Activated T-cell treated with anti-CD3 and anti-CD28 coated beads, Interleukin-2, amount 50 U/mL, for 72 hours (primary cell): ENCODE measurements at regions not wholly inside any gene's neighbourhood (a gene's known extent, or its start where the extent isn't known, plus 50 kb on each side); places are given as distances from the start of the nearest gene placed in this dataset.
A peak's percentile ranks its signal among the peaks of the same experiment; 100 is the strongest.

Experiments used
- ATAC-seq, 2 donors: fragments of 150-1000 bp; cut with Tn5 transposase; replicated peaks in 1 of 2; 2 replicates each; pipeline ENCODE4 v1.10.0; 2021; ENCODE audit warnings: moderate library complexity in 2 of 2, mild to moderate bottlenecking in 1 of 2
- DNase-seq, 2 donors: peaks; one replicate each; pipeline ENCODE4 v3.0.0; 2021 to 2022; ENCODE audit warnings: mixed read lengths in 1 of 2
- H3K27ac Mint-ChIP-seq: one replicate; pipeline ENCODE4 v1.8.0; 2022; ENCODE audit warnings: mild to moderate bottlenecking, moderate library complexity, mixed read lengths
- H3K27me3 Mint-ChIP-seq: one replicate; pipeline ENCODE4 v1.8.0; 2022; ENCODE audit warnings: low read depth, mixed read lengths
- H3K36me3 Mint-ChIP-seq, 2 donors: one replicate each; pipeline ENCODE4 v1.8.0; 2022; ENCODE audit warnings: mixed read lengths in 2 of 2, mild to moderate bottlenecking in 1 of 2; ENCODE audit not compliant: insufficient read depth in 2 of 2
- H3K4me1 Mint-ChIP-seq: one replicate; pipeline ENCODE4 v1.8.0; 2022; ENCODE audit warnings: low read depth, mixed read lengths
- H3K4me3 Mint-ChIP-seq, 2 donors: one replicate each; pipeline ENCODE4 v1.8.0; 2022; ENCODE audit warnings: mild to moderate bottlenecking in 2 of 2, mixed read lengths in 2 of 2, moderate library complexity in 2 of 2
- H3K9me3 Mint-ChIP-seq, 2 donors: one replicate each; pipeline ENCODE4 v1.8.0; 2022; ENCODE audit warnings: mixed read lengths in 2 of 2

DNA sequence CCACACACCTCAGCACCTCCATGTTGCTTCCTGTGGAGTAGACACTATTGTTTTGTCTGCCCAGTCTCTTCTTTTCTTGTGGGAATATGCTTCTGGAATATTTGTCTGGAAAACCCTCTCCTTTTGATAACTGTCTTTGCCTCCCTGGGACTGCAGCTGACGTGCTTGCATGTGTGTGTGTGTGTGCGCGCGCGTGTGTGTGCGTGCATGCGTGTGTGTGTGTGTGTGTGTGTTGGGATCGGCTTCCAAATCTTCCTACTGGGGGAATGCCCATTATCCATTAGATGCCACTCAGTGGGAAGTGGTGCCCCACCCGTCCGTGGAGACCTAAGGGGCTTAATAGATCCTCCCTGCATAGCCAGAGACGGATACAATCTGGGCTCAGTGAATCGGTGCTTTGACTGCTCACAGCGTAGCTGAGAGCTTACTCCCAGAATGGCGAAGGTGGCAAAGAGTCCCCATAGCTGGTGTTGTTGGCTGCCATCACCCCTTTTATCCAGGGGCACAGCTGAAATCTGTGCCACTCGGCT lies 86.9 kb downstream of the RRM2 start:
- DNase-seq (no peak), ATAC-seq (no peak)
- Mint-ChIP-seq H3K36me3 (peaks cover 3 to 6% of the 10 kb centered on the region in 2 donors), H3K27me3 (no peaks in the 10 kb centered on the region), H3K4me3 (no peak overlapping the region), H3K9me3 (no peaks in the 10 kb centered on the region), H3K4me1 (no peaks in the 10 kb centered on the region), H3K27ac (no peak overlapping the region)

DNA sequence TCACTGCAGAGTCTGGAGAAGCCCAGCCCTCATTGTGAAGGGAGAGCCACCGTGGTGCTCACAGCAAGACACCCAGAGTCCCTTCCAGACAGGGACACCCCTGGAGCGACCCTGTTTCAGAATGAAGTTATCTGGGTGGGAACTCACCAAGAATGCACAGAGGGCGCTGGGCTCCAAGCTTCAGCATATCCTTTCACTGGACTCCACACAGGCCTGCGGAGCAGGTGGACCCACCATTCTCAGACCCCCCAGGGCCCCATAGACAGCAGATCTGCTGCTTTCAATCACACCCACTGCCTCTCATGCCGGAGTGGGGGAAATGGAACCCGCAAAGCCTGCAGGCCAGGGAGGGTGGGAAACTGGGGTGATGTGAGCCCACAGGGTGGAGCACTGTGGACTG lies 87.8 kb downstream of the RRM2 start:
- H3K27me3 Mint-ChIP-seq: no peaks in the 10 kb centered on the region
- no peaks in the 10 kb centered on the region for H3K4me1 Mint-ChIP-seq
- H3K9me3 Mint-ChIP-seq: no peaks in the 10 kb centered on the region
- H3K36me3 Mint-ChIP-seq: peaks cover 3 to 6% of the 10 kb centered on the region in 2 donors
- no peak overlapping the region for H3K27ac Mint-ChIP-seq
- no peak overlapping the region for H3K4me3 Mint-ChIP-seq
- ATAC-seq (no peak), DNase-seq (no peak)

DNA sequence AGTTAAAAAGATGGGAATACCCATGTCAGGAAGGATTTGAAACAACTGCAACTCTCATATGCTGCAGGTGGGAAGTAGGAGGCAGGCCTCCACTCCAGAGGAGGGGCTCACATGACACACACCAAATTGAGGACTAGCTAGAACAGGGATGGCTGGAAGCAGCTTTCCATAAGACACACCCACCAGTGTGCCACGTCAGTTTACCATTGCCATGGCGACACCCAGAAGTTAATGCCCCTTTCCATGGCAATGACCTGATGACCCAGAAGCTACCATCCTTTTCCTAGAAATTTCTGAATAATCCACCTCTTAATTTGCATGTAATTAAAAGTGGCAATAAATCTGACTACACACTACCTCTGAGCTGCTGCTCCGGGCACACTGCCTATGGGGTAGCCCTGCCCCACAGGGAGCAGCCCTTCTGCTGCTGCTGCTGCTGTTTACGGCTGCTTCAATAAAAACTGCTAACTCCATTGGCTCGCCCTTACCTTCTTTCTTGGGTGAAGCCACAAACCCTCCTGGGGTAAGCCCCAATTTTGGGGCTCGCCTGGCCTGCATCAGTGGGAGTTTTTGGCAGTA lies 89.4 kb downstream of the RRM2 start:
- Mint-ChIP-seq H3K4me1 (no peaks in the 10 kb centered on the region), H3K36me3 (peaks cover 0 to 6% of the 10 kb centered on the region in 2 donors), H3K27ac (no peak overlapping the region), H3K9me3 (no peaks in the 10 kb centered on the region), H3K27me3 (no peaks in the 10 kb centered on the region), H3K4me3 (no peak overlapping the region)
- ATAC-seq: no peak
- no peak for DNase-seq

DNA sequence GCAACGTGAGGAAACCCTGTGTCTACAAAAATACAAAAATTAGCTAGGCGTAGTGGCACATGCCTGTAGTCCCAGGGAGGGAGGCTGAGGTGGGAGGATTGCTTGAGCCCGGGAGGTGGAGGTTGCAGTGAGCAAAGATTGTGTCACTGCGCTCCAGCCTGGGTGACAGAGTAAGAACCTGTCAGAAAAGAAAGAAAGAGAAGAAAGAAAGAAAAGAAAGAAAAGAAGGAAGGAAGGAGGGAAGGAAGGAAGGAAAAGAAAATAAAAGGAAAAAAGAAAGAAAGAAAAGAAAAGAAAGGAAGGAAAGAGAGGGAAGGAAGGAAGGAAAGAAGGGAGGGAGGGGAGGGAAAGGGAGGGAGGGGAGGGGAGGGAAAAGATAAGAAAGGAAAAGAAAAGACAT lies 89.9 kb upstream of the HPCAL1 start:
- no peaks in the 10 kb centered on the region for H3K9me3 Mint-ChIP-seq
- DNase-seq: no peak
- no peaks in the 10 kb centered on the region for H3K4me1 Mint-ChIP-seq
- H3K27me3 Mint-ChIP-seq: no peaks in the 10 kb centered on the region
- no peak overlapping the region for H3K4me3 Mint-ChIP-seq
- peaks cover 0 to 4% of the 10 kb centered on the region in 2 donors for H3K36me3 Mint-ChIP-seq
- H3K27ac Mint-ChIP-seq: peak overlapping the region; percentile 52
- no peak for ATAC-seq

DNA sequence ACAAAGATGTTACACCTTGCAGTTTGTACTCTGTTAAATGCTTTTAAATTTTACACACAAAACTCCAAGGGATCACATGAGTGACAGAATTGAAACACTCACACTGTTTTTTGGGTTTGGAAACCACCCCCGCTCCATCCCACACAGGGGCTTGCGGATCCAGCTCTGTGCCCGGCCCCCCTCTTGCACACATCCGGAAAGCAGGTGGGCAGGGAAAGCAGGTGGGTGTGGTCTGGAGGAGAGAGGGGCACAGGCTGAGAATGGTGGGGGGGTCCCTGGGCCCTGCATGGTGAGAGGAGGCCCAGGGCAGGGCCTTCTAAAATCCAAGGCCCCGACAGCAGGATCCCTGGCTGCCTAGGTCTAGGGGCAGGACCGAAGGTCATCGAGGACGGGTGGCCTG lies 88.5 kb upstream of the HPCAL1 start:
- Mint-ChIP-seq H3K27ac (no peak overlapping the region), H3K36me3 (peaks cover 0 to 4% of the 10 kb centered on the region in 2 donors), H3K9me3 (no peaks in the 10 kb centered on the region), H3K27me3 (no peaks in the 10 kb centered on the region), H3K4me3 (no peak overlapping the region), H3K4me1 (no peaks in the 10 kb centered on the region)
- ATAC-seq (no peak), DNase-seq (no peak)

DNA sequence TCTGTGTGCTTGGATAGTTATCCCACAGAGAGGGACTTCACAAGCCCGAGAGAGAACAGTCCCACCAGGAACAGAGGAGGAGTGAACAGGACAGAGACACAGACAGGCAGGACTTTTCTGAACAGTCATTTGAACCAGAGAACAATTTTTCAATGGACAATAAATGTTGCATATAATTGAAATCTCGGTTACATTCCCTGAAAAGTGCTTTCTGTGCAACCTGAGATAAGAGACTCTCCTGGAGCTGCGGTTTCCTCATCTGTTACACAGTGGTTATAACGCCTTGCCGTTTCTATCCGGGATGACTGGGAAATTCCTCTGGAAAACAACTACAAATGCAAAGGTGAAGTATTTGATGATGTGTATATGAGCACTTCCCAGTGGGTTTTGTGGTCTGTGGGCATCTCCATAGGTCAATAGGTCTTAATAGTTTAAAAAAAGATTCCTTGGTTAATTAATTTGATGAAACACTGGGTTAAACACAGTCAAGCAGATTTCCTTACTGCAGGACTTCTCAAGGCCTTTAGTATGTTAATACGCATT lies 87.2 kb upstream of the HPCAL1 start:
- H3K4me3 Mint-ChIP-seq: no peak overlapping the region
- H3K4me1 Mint-ChIP-seq: no peaks in the 10 kb centered on the region
- H3K27me3 Mint-ChIP-seq: no peaks in the 10 kb centered on the region
- peaks cover 0 to 4% of the 10 kb centered on the region in 2 donors for H3K36me3 Mint-ChIP-seq
- no peak for ATAC-seq
- peak overlapping the region; percentile 38 for H3K27ac Mint-ChIP-seq
- H3K9me3 Mint-ChIP-seq: no peaks in the 10 kb centered on the region
- DNase-seq: no peak

DNA sequence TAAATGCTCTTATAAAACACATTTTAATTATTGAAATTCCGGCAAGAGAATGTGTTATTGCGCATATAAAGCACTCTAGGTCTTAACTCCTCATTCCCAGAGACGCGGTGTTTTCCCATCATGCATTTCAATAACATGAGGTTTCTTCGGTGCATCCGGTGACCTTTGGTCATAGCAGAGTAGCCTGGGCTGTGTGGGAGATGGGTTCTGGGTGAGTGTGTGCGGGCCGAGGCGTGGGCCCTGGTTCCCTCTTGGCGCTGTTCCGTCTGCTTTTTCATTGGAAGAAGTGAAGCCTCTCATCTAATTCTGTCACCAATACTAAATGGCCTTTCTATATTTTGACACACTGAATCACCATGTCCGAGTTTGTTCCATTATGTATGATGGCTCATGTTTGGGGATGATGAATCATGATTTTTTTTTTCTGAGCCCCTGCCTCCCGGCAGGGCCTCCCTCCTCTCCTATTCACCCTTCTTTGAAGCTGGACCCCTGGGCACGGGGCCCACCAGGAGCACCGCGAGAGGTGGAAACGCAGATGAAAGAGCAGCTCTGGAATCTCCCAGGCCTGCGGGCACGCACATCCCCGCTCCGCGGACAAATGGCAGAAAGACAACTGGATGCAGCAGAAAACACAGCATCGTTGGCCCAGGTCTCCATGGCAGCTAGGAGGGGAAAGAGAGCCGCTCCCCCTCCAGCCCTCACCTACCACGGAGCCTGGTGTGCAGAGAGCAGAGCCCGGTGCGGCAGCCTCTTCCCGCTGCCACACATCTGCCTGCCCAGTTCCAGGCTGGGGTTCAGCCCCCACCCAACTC lies 85.8 kb upstream of the HPCAL1 start:
- H3K27me3 Mint-ChIP-seq: no peaks in the 10 kb centered on the region
- no peak for DNase-seq
- peak in 1 of 2 donors; percentile 8 for ATAC-seq
- no peaks in the 10 kb centered on the region for H3K36me3 Mint-ChIP-seq
- H3K9me3 Mint-ChIP-seq: no peaks in the 10 kb centered on the region
- no peaks in the 10 kb centered on the region for H3K4me1 Mint-ChIP-seq
- no peak overlapping the region for H3K27ac Mint-ChIP-seq
- H3K4me3 Mint-ChIP-seq: no peak overlapping the region

DNA sequence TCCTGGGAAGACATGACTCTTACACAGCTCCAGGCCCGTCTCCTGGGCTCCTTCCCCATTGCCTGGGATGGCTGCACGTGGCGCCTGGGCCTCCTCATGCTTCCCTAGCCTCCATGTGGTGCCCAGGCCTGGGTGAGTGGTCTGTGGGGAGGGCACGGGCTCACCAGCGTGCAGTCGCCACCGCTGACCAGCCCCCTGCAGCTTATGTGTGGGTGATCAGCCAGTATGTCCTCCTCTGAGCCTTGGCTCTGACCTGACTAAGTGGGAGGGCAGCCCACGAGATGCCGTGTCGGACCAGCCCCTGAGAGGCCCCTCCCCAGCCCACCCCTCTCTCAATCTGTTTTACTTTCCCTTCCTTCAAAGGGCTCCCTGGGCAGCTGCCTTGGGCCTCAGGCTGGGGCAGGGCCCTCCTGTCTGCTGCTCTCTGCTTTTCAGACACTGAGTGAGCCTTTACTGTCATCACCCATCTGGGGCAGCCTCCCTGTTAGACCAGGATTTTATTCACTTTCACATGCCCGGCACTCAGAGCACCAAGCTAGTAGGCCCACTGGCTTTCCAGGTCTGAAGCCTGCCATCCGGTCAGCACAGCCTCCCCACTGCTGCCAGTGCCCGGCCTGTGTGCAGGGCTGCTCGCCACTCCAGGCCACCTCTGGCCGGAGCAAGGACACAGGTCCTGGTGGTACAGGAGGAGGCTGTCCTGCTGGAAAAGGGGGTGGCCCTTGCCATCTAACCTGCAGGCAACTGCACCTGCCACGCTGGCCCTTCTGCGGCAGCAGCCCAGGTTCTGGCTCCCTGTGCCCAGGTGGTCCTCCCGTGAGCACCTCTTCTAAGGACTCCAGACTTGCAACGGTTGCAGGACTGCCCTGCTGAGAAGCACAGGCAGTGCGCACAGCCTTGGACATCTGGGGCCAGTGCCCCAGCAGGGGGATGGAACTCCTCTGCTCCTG lies 84.9 kb upstream of the HPCAL1 start:
- no peaks in the 10 kb centered on the region for H3K36me3 Mint-ChIP-seq
- no peak overlapping the region for H3K4me3 Mint-ChIP-seq

DNA sequence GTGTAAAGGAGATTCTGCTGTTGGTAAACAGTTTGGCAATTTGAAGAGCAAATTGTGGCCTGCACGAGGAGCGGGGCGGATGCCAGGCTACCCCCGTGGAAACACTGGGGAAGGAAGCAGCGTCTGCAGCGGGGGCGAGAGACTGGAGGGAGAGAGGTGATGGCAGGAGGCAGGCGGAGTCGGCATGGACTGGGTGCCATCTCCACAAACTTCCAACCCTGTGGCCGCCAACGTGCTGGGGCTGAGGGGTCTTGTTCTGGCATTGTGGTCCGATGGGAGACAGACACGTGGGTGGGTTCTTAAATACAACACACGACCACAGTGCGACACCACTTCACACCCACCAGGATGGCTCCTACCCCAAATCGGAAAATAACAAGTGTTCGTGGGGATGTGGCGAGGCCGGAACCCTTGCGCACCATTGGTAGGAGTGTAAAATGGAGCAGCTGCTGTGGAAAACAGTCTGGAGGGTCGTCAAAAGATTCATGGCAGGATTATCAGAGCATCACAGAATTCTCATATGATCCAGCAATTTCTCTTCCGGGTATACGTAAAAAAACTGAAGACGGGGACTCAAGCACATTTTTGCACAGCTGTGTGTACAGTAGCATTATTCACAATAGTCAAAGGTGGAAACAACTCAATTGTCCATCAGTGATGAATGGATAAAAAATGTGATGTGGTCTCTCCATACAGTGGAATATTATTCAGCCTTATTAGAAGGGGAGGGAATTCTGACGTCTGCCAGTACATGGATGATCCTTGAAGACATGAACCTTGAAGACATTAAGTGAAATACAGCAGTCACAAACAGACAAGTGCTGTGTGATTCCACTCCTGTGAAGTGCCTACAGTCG lies 82.4 kb upstream of the HPCAL1 start:
- Mint-ChIP-seq H3K4me3 (no peak overlapping the region), H3K27ac (peak overlapping the region; percentile 34), H3K36me3 (no peaks in the 10 kb centered on the region), H3K9me3 (no peaks in the 10 kb centered on the region), H3K4me1 (no peaks in the 10 kb centered on the region), H3K27me3 (no peaks in the 10 kb centered on the region)
- no peak for ATAC-seq
- no peak for DNase-seq

More for the DNA sequence above, 84.9 kb upstream of the HPCAL1 start:
- DNase-seq (no peak), ATAC-seq (peak in 1 of 2 donors; percentile 4)
- no peaks in the 10 kb centered on the region for H3K9me3 Mint-ChIP-seq
- H3K4me1 Mint-ChIP-seq: no peaks in the 10 kb centered on the region
- no peak overlapping the region for H3K27ac Mint-ChIP-seq
- no peaks in the 10 kb centered on the region for H3K27me3 Mint-ChIP-seq

DNA sequence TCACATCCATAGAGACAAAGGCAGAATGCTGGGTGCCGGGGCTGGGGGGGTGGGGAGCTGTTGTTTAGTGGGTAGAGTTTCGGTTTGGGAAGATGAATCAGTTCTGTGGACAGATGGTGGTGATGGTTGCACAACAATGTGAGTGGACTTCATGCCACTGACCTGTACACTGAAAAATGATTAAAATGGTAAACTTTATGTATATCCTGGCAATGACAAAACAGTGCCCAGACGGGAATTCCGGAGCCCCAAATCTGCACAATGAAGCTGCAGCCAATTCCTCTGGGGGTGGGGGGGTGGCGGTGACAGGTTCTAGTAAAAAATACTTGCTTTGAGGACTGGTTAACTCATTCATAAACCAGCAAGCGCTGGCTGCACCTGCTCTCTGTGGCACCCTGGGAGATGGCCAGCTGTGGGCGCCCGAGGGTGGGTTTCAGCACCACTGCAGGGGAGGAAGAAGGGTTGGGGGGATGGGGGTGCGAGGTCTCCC lies 81.8 kb upstream of the HPCAL1 start:
- Mint-ChIP-seq H3K9me3 (no peaks in the 10 kb centered on the region), H3K27ac (no peak overlapping the region), H3K27me3 (no peaks in the 10 kb centered on the region), H3K4me1 (no peaks in the 10 kb centered on the region), H3K36me3 (no peaks in the 10 kb centered on the region), H3K4me3 (no peak overlapping the region)
- ATAC-seq (no peak), DNase-seq (no peak)

DNA sequence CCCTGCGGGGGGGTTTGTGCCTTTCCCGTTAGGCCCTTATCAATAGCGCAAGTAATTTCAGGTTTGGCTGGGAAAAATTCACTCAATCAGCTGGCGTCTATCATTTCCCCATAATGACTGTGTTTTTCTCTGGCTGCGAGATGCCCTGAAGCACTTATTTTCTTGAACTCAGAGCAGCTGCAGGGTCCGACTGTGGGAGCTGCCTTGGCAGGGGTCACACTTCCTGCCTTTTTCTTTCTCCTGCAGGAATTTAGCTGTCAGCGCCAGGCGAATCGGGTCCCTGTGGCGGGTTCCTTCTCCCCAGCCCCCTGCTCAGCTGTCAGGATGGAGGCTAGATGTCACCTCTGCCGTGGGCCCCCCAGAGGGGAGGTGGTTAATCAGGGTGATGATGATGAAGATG lies 81.3 kb upstream of the HPCAL1 start:
- Mint-ChIP-seq H3K27me3 (no peaks in the 10 kb centered on the region), H3K9me3 (no peaks in the 10 kb centered on the region), H3K4me1 (no peaks in the 10 kb centered on the region), H3K4me3 (no peak overlapping the region), H3K27ac (no peak overlapping the region), H3K36me3 (no peaks in the 10 kb centered on the region)
- ATAC-seq (no peak), DNase-seq (no peak)
